GM19035 (cell line): ENCODE measurements at regions not wholly inside any gene's neighbourhood (a gene's known extent, or its start where the extent isn't known, plus 50 kb on each side); places are given as distances from the start of the nearest gene placed in this dataset.

Experiments
- ATAC-seq: cut with Tn5 transposase; IDR thresholded peaks from one replicate; pipeline ENCODE4 v1.9.1; 2021; ENCODE audit not compliant: unreplicated experiment

- ATAC-seq: no peak
Measured at GRCh38 chr13:74889321-74889720, 592.6 kb downstream of the TBC1D4 start.

- ATAC-seq: no peak
Measured at GRCh38 chr13:74886502-74886901, 595.5 kb downstream of the TBC1D4 start.

GRCh38 chr13:74883834-74884233 is 598.1 kb downstream of the TBC1D4 start:
- no peak for ATAC-seq

GRCh38 chr13:74871369-74872070 is 610.4 kb downstream of the TBC1D4 start:
- ATAC-seq: no peak

GRCh38 chr13:74870865-74871264 is 611.1 kb downstream of the TBC1D4 start:
- ATAC-seq: no peak

- no peak for ATAC-seq
Measured at GRCh38 chr13:74869846-74870245, 612.1 kb downstream of the TBC1D4 start.

- no peak for ATAC-seq
Measured at GRCh38 chr13:74868049-74868448, 613.9 kb downstream of the TBC1D4 start.

GRCh38 chr13:74867460-74867859 is 614.5 kb downstream of the TBC1D4 start:
- ATAC-seq: no peak

GRCh38 chr13:74866101-74866500 is 615.9 kb downstream of the TBC1D4 start:
- no peak for ATAC-seq

GRCh38 chr13:74865656-74866055 is 616.3 kb downstream of the TBC1D4 start:
- ATAC-seq: no peak

- ATAC-seq: no peak
Measured at GRCh38 chr13:74860789-74861188, 621.2 kb downstream of the TBC1D4 start.

GRCh38 chr13:74850893-74851292 is 631.1 kb downstream of the TBC1D4 start:
- ATAC-seq: no peak

- ATAC-seq: no peak
Measured at GRCh38 chr13:74847966-74848365, 634.0 kb downstream of the TBC1D4 start.

GRCh38 chr13:74845806-74846205 is 636.2 kb downstream of the TBC1D4 start:
- ATAC-seq: no peak

GRCh38 chr13:74841651-74842050 is 640.3 kb downstream of the TBC1D4 start:
- ATAC-seq: no peak

- ATAC-seq: no peak
Measured at GRCh38 chr13:74841123-74841522, 640.8 kb downstream of the TBC1D4 start.

GRCh38 chr13:74839656-74840055 is 642.3 kb downstream of the TBC1D4 start:
- no peak for ATAC-seq

- ATAC-seq: no peak
Measured at GRCh38 chr13:74838096-74838495, 643.9 kb downstream of the TBC1D4 start.

GRCh38 chr13:74836628-74837027 is 645.3 kb downstream of the TBC1D4 start:
- ATAC-seq: no peak

- no peak for ATAC-seq
Measured at GRCh38 chr13:74835579-74835978, 646.4 kb downstream of the TBC1D4 start.

GRCh38 chr13:74825938-74826246 is 656.1 kb downstream of the TBC1D4 start:
- ATAC-seq: no peak

- ATAC-seq: no peak
Measured at GRCh38 chr13:74825152-74825937, 656.6 kb downstream of the TBC1D4 start.

- ATAC-seq: no peak
Measured at GRCh38 chr13:74820809-74821208, 661.2 kb downstream of the TBC1D4 start.
